ENCODE measurements at regions not wholly inside any gene's neighbourhood (a gene's known extent, or its start where the extent isn't known, plus 50 kb on each side); places are given as distances from the start of the nearest gene placed in this dataset.

GRCh38 chr18:73283032-73283431 is 415.2 kb upstream of the NETO1 start:
- DNase-seq (ENCODE audit: low spot score), result no peak
- no peak for TF ChIP-seq CTCF (IDR thresholded peaks at IDR 0.05; ENCODE audit: extremely low read depth, missing control alignments)

GRCh38 chr18:73279498-73279897 is 411.7 kb upstream of the NETO1 start:
- DNase-seq (ENCODE audit: low spot score), result no peak
- no peak for TF ChIP-seq CTCF (IDR thresholded peaks at IDR 0.05; ENCODE audit: extremely low read depth, missing control alignments)

GRCh38 chr18:73274812-73275621 is 407.2 kb upstream of the NETO1 start:
- no peak for TF ChIP-seq CTCF (IDR thresholded peaks at IDR 0.05; ENCODE audit: extremely low read depth, missing control alignments)
- no peak for DNase-seq (ENCODE audit: low spot score)

GRCh38 chr18:73270920-73271634 is 403.3 kb upstream of the NETO1 start:
- no peak for DNase-seq (ENCODE audit: low spot score)

GRCh38 chr18:73264562-73264921 is 396.8 kb upstream of the NETO1 start:
- no peak for DNase-seq (ENCODE audit: low spot score)
- no peak for TF ChIP-seq CTCF (IDR thresholded peaks at IDR 0.05; ENCODE audit: extremely low read depth, missing control alignments)

More at GRCh38 chr18:73270920-73271634, 403.3 kb upstream of the NETO1 start:
- no peak for TF ChIP-seq CTCF (IDR thresholded peaks at IDR 0.05; ENCODE audit: extremely low read depth, missing control alignments)

GRCh38 chr18:73261923-73262322 is 394.1 kb upstream of the NETO1 start:
- TF ChIP-seq CTCF (IDR thresholded peaks at IDR 0.05; ENCODE audit: extremely low read depth, missing control alignments), result no peak
- no peak for DNase-seq (ENCODE audit: low spot score)

- no peak for TF ChIP-seq CTCF (IDR thresholded peaks at IDR 0.05; ENCODE audit: extremely low read depth, missing control alignments)
- DNase-seq (ENCODE audit: low spot score), result no peak
Observed at GRCh38 chr18:73261243-73261642, 393.5 kb upstream of the NETO1 start.
